Stimulated activated CD8-positive, alpha-beta memory T cell treated with anti-CD3 and anti-CD28 coated beads, Interleukin-15, amount 100 ng/mL, for 4 hours (primary cell): ENCODE measurements at regions not wholly inside any gene's neighbourhood (a gene's known extent, or its start where the extent isn't known, plus 50 kb on each side); places are given as distances from the start of the nearest gene placed in this dataset.

Experiments
- DNase-seq, 2 donors: peaks; one replicate each; pipeline ENCODE4 v3.0.0-alpha.2; 2020; ENCODE audit warnings: low read depth in 2 of 2

GRCh38 chr20:4600308-4601014, 85.8 kb upstream of the PRNP start:
- DNase-seq, result no peak

- no peak for DNase-seq
Observed at GRCh38 chr20:4597215-4597614, 89.0 kb upstream of the PRNP start.

- DNase-seq, result no peak
Observed at GRCh38 chr20:4593149-4593525, 93.1 kb upstream of the PRNP start.

GRCh38 chr20:4592316-4593148, 93.7 kb upstream of the PRNP start:
- DNase-seq, result peak in 1 of 2 donors; percentile 11

GRCh38 chr20:4591975-4592315, 94.3 kb upstream of the PRNP start:
- DNase-seq, result no peak

- DNase-seq, result no peak
Observed at GRCh38 chr20:4585758-4586157, 100.5 kb upstream of the PRNP start.

- DNase-seq, result no peak
Observed at GRCh38 chr20:4585104-4585753, 101.0 kb upstream of the PRNP start.

- no peak for DNase-seq
Observed at GRCh38 chr20:4584510-4584909, 101.7 kb upstream of the PRNP start.

GRCh38 chr20:4581838-4582237, 104.4 kb upstream of the PRNP start:
- no peak for DNase-seq

- no peak for DNase-seq
Observed at GRCh38 chr20:4578375-4578774, 107.9 kb upstream of the PRNP start.

- no peak for DNase-seq
Observed at GRCh38 chr20:4574356-4574690, 111.9 kb upstream of the PRNP start.

GRCh38 chr20:4573564-4574355, 112.5 kb upstream of the PRNP start:
- no peak for DNase-seq

- no peak for DNase-seq
Observed at GRCh38 chr20:4571759-4572531, 114.3 kb upstream of the PRNP start.

- DNase-seq, result no peak
Observed at GRCh38 chr20:4569865-4570264, 116.4 kb upstream of the PRNP start.

- no peak for DNase-seq
Observed at GRCh38 chr20:4569092-4569491, 117.2 kb upstream of the PRNP start.

- no peak for DNase-seq
Observed at GRCh38 chr20:4568361-4568959, 117.8 kb upstream of the PRNP start.

- DNase-seq, result no peak
Observed at GRCh38 chr20:4567170-4567569, 119.1 kb upstream of the PRNP start.

- DNase-seq, result no peak
Observed at GRCh38 chr20:4563534-4563933, 122.7 kb upstream of the PRNP start.

- no peak for DNase-seq
Observed at GRCh38 chr20:4563031-4563430, 123.2 kb upstream of the PRNP start.

GRCh38 chr20:4560667-4561066, 125.6 kb upstream of the PRNP start:
- no peak for DNase-seq

GRCh38 chr20:4559906-4560305, 126.3 kb upstream of the PRNP start:
- DNase-seq, result no peak
